Neural cell (in vitro differentiated cells): ENCODE measurements at regions not wholly inside any gene's neighbourhood (a gene's known extent, or its start where the extent isn't known, plus 50 kb on each side); places are given as distances from the start of the nearest gene placed in this dataset.
"Not testable (repeated sequence)": the region's sequence is repeated elsewhere in the genome, so short reads cannot be mapped to it uniquely, and the experiment has no call there.

Source experiments
- CTCF ChIP-seq: fragments of 450-650 bp; IDR thresholded peaks from 2 replicates; pipeline ENCODE4 v1.5.1; 2014; ENCODE audit warnings: antibody characterized with exemption, mild to moderate bottlenecking, moderate library complexity; ENCODE audit not compliant: poor library complexity, severe bottlenecking
- EP300 ChIP-seq: fragments of 450-650 bp; conservative IDR thresholded peaks from 2 replicates; pipeline ENCODE4 v1.6.1; 2014; ENCODE audit warnings: antibody characterized with exemption, mild to moderate bottlenecking, moderate library complexity; ENCODE audit not compliant: poor library complexity, severe bottlenecking
- EZH2 ChIP-seq: fragments of 200-600, 300-800 bp; shearing (Covaris generic), sonication (generic); IDR thresholded peaks from 2 replicates; pipeline ENCODE4 v1.6.1; 2014; ENCODE audit warnings: antibody characterized with exemption, low read length, borderline replicate concordance, mild to moderate bottlenecking; ENCODE audit not compliant: insufficient read depth, poor library complexity, severe bottlenecking
- MXI1 ChIP-seq: fragments of 450-650 bp; conservative IDR thresholded peaks from 2 replicates; pipeline ENCODE4 v1.6.1; 2014; ENCODE audit warnings: antibody characterized with exemption, mild to moderate bottlenecking; ENCODE audit not compliant: poor library complexity, severe bottlenecking
- POLR2AphosphoS5 ChIP-seq: IDR thresholded peaks from 2 replicates; pipeline ENCODE4 v1.6.1; 2012
- RAD21 ChIP-seq: fragments of 450-650 bp; conservative IDR thresholded peaks from 2 replicates; pipeline ENCODE4 v1.6.1; 2014; ENCODE audit warnings: antibody characterized with exemption, mild to moderate bottlenecking, moderate library complexity
- REST ChIP-seq: IDR thresholded peaks from 2 replicates; pipeline ENCODE4 v1.6.1; 2012; ENCODE audit warnings: borderline replicate concordance
- SMC3 ChIP-seq: fragments of 450-650 bp; conservative IDR thresholded peaks from 2 replicates; pipeline ENCODE4 v1.6.1; 2014; ENCODE audit warnings: antibody characterized with exemption, mild to moderate bottlenecking, moderate library complexity; ENCODE audit not compliant: poor library complexity
- TAF1 ChIP-seq: IDR thresholded peaks from 2 replicates; pipeline ENCODE4 v1.6.1; 2012; ENCODE audit warnings: low read depth

- not testable (repeated sequence) for TF ChIP-seq EP300, POLR2AphosphoS5, EZH2, SMC3, CTCF, REST, MXI1, TAF1, RAD21
Measured at GRCh38 chr17:34039213-34039612, 215.9 kb upstream of the CCL2 start.
